ENCODE measurements at regions not wholly inside any gene's neighbourhood (a gene's known extent, or its start where the extent isn't known, plus 50 kb on each side); places are given as distances from the start of the nearest gene placed in this dataset.

GRCh38 chrX:78522601-78523000, 136.5 kb downstream of the RTL3 start:
- TF ChIP-seq CTCF (IDR thresholded peaks at IDR 0.05; ENCODE audit: extremely low read depth, low read depth, low read length) = no peak
- H3K27me3 ChIP-seq (ENCODE audit: insufficient read depth, low read length) = no peaks in the 10 kb centered on the region
- H3K27ac ChIP-seq (ENCODE audit: low read depth, low read length) = no peak overlapping the region

GRCh38 chrX:78517124-78517523, 142.0 kb downstream of the RTL3 start:
- no peak overlapping the region for H3K4me3 ChIP-seq (ENCODE audit: insufficient read depth, low read length)
- no peak overlapping the region for H3K27ac ChIP-seq (ENCODE audit: low read depth, low read length)
- H3K4me2 ChIP-seq (ENCODE audit: insufficient read depth, low read length) = no peak overlapping the region
- no peak for DNase-seq (ENCODE audit: insufficient read length, low spot score, missing footprints)
- no peaks in the 10 kb centered on the region for H4K20me1 ChIP-seq (ENCODE audit: insufficient read depth, low read length)
- TF ChIP-seq CTCF (IDR thresholded peaks at IDR 0.05; ENCODE audit: extremely low read depth, low read depth, low read length) = no peak
- H2AFZ ChIP-seq (ENCODE audit: low read length) = no peak overlapping the region
- no peaks in the 10 kb centered on the region for H3K4me1 ChIP-seq (ENCODE audit: insufficient read depth, low read length)
- no peaks in the 10 kb centered on the region for H3K27me3 ChIP-seq (ENCODE audit: insufficient read depth, low read length)
- H3K79me2 ChIP-seq (ENCODE audit: insufficient read depth, low read length) = no peaks in the 10 kb centered on the region
- no peaks in the 10 kb centered on the region for H3K9me3 ChIP-seq (ENCODE audit: low read depth, low read length)
- H3K36me3 ChIP-seq (ENCODE audit: insufficient read depth, low read length) = no peaks in the 10 kb centered on the region

More at GRCh38 chrX:78522601-78523000, 136.5 kb downstream of the RTL3 start:
- DNase-seq (ENCODE audit: insufficient read length, low spot score, missing footprints) = no peak
- Histone ChIP-seq H3K4me3 (ENCODE audit: insufficient read depth, low read length) (no peak overlapping the region), H3K36me3 (ENCODE audit: insufficient read depth, low read length) (no peaks in the 10 kb centered on the region), H4K20me1 (ENCODE audit: insufficient read depth, low read length) (no peaks in the 10 kb centered on the region), H3K79me2 (ENCODE audit: insufficient read depth, low read length) (no peaks in the 10 kb centered on the region), H2AFZ (ENCODE audit: low read length) (no peak overlapping the region), H3K4me1 (ENCODE audit: insufficient read depth, low read length) (no peaks in the 10 kb centered on the region), H3K9me3 (ENCODE audit: low read depth, low read length) (no peaks in the 10 kb centered on the region), H3K4me2 (ENCODE audit: insufficient read depth, low read length) (no peak overlapping the region)

GRCh38 chrX:78514852-78515251, 144.3 kb downstream of the RTL3 start:
- no peak for TF ChIP-seq CTCF (IDR thresholded peaks at IDR 0.05; ENCODE audit: extremely low read depth, low read depth, low read length)
- Histone ChIP-seq H3K4me3 (ENCODE audit: insufficient read depth, low read length) (no peak overlapping the region), H3K9me3 (ENCODE audit: low read depth, low read length) (no peaks in the 10 kb centered on the region), H3K27ac (ENCODE audit: low read depth, low read length) (no peak overlapping the region), H3K4me1 (ENCODE audit: insufficient read depth, low read length) (no peaks in the 10 kb centered on the region), H3K4me2 (ENCODE audit: insufficient read depth, low read length) (no peak overlapping the region), H4K20me1 (ENCODE audit: insufficient read depth, low read length) (no peaks in the 10 kb centered on the region), H3K36me3 (ENCODE audit: insufficient read depth, low read length) (no peaks in the 10 kb centered on the region), H3K79me2 (ENCODE audit: insufficient read depth, low read length) (no peaks in the 10 kb centered on the region), H3K27me3 (ENCODE audit: insufficient read depth, low read length) (no peaks in the 10 kb centered on the region), H2AFZ (ENCODE audit: low read length) (no peak overlapping the region)
- no peak for DNase-seq (ENCODE audit: insufficient read length, low spot score, missing footprints)

GRCh38 chrX:78513971-78514738, 145.0 kb downstream of the RTL3 start:
- Histone ChIP-seq H3K27ac (ENCODE audit: low read depth, low read length) (no peak overlapping the region), H3K79me2 (ENCODE audit: insufficient read depth, low read length) (no peaks in the 10 kb centered on the region)
- TF ChIP-seq CTCF (IDR thresholded peaks at IDR 0.05; ENCODE audit: extremely low read depth, low read depth, low read length) = no peak

More at GRCh38 chrX:78513971-78514738, 145.0 kb downstream of the RTL3 start:
- H3K4me2 ChIP-seq (ENCODE audit: insufficient read depth, low read length) = no peak overlapping the region
- no peaks in the 10 kb centered on the region for H3K27me3 ChIP-seq (ENCODE audit: insufficient read depth, low read length)
- H4K20me1 ChIP-seq (ENCODE audit: insufficient read depth, low read length) = no peaks in the 10 kb centered on the region
- no peaks in the 10 kb centered on the region for H3K4me1 ChIP-seq (ENCODE audit: insufficient read depth, low read length)
- H3K4me3 ChIP-seq (ENCODE audit: insufficient read depth, low read length) = no peak overlapping the region
- no peak overlapping the region for H2AFZ ChIP-seq (ENCODE audit: low read length)
- no peaks in the 10 kb centered on the region for H3K9me3 ChIP-seq (ENCODE audit: low read depth, low read length)
- no peak for DNase-seq (ENCODE audit: insufficient read length, low spot score, missing footprints)
- H3K36me3 ChIP-seq (ENCODE audit: insufficient read depth, low read length) = no peaks in the 10 kb centered on the region

Data from osteoblast (primary cell).